Activated CD4-positive, alpha-beta T cell treated with anti-CD3 and anti-CD28 coated beads for 36 hours (primary cell): ENCODE measurements at regions not wholly inside any gene's neighbourhood (a gene's known extent, or its start where the extent isn't known, plus 50 kb on each side); places are given as distances from the start of the nearest gene placed in this dataset.

Experiments
- ATAC-seq: fragments of 200-7000 bp; cut with Tn5 transposase; one replicate; pipeline ENCODE4 v1.10.0; 2021; ENCODE audit warnings: mild to moderate bottlenecking, moderate library complexity
- CTCF ChIA-PET: fragments of 350-600 bp; sonication (Branson Sonifier 250); formaldehyde crosslinking; loops from one replicate; lab custom pipeline; 2021; ENCODE audit warnings: antibody characterized with exemption; lab: Charles Lee
- POLR2A ChIA-PET: fragments of 350-600 bp; sonication (Branson Sonifier 250); formaldehyde crosslinking; loops from one replicate; lab custom pipeline; 2021; ENCODE audit warnings: antibody characterized with exemption, inconsistent platforms; lab: Charles Lee
- DNase-seq: peaks from one replicate; pipeline ENCODE4 v3.0.0-alpha.2; 2020
- H3K27ac Mint-ChIP-seq: one replicate; pipeline ENCODE4 v1.8.0; 2021; ENCODE audit warnings: mixed read lengths
- H3K27me3 Mint-ChIP-seq: one replicate; pipeline ENCODE4 v1.8.0; 2021; ENCODE audit warnings: mixed read lengths
- H3K36me3 Mint-ChIP-seq: one replicate; pipeline ENCODE4 v1.8.0; 2021; ENCODE audit warnings: low read depth, mixed read lengths
- H3K4me1 Mint-ChIP-seq: one replicate; pipeline ENCODE4 v1.8.0; 2021; ENCODE audit warnings: mixed read lengths
- H3K4me3 Mint-ChIP-seq: one replicate; pipeline ENCODE4 v1.8.0; 2021; ENCODE audit warnings: mild to moderate bottlenecking, moderate library complexity, mixed read lengths
- H3K9me3 Mint-ChIP-seq: one replicate; pipeline ENCODE4 v1.8.0; 2021; ENCODE audit warnings: low read depth, mixed read lengths
- intact Hi-C, 2 experiments: fragments of 100-400 bp; cut with DNase I in 1 of 2; cut with micrococcal nuclease in 1 of 2; formaldehyde crosslinking; loops; one replicate each; pipeline versions ENCODE4 v1.14.2 to v1.15.1; 2022 to 2024; cut with DNase I, micrococcal nuclease

- Mint-ChIP-seq H3K4me1 (no peaks in the 10 kb centered on the region), H3K27me3 (no peaks in the 10 kb centered on the region), H3K27ac (no peak overlapping the region), H3K36me3 (no peaks in the 10 kb centered on the region), H3K9me3 (no peaks in the 10 kb centered on the region), H3K4me3 (no peak overlapping the region)
- intact Hi-C loops = no loop called here
- POLR2A ChIA-PET = no interaction called here
- DNase-seq (no peak), ATAC-seq (no peak)
- CTCF ChIA-PET = interaction anchor here (0.7 to 1.1 kb wide), 2 partner anchors 115 to 267 kb away, joined by 3 read pairs; no protein-coding TSS in a partner anchor
Observed at GRCh38 chr2:234231460-234231859, 181.0 kb downstream of the SPP2 start.

GRCh38 chr2:234219046-234219310 is 168.5 kb downstream of the SPP2 start:
- intact Hi-C loops = no loop called here
- POLR2A ChIA-PET = no interaction called here
- H3K27ac Mint-ChIP-seq = no peak overlapping the region

GRCh38 chr2:234218266-234219045 is 168.0 kb downstream of the SPP2 start:
- no peak for ATAC-seq
- H3K36me3 Mint-ChIP-seq = no peaks in the 10 kb centered on the region

More at GRCh38 chr2:234219046-234219310, 168.5 kb downstream of the SPP2 start:
- Mint-ChIP-seq H3K27me3 (no peaks in the 10 kb centered on the region), H3K9me3 (no peaks in the 10 kb centered on the region), H3K36me3 (no peaks in the 10 kb centered on the region), H3K4me1 (peaks cover 30% of the 10 kb centered on the region), H3K4me3 (no peak overlapping the region)
- CTCF ChIA-PET = interaction anchor here (0.6 to 0.7 kb wide), 2 partner anchors 277 to 782 kb away, joined by 3 read pairs; no protein-coding TSS in a partner anchor
- ATAC-seq = no peak
- no peak for DNase-seq

GRCh38 chr2:234212534-234212933 is 162.0 kb downstream of the SPP2 start:
- Mint-ChIP-seq H3K9me3 (no peaks in the 10 kb centered on the region), H3K4me1 (peaks cover 16% of the 10 kb centered on the region), H3K27me3 (no peaks in the 10 kb centered on the region), H3K27ac (no peak overlapping the region), H3K4me3 (no peak overlapping the region), H3K36me3 (no peaks in the 10 kb centered on the region)
- POLR2A ChIA-PET = no interaction called here
- CTCF ChIA-PET = no interaction called here
- intact Hi-C loops = no loop called here
- no peak for DNase-seq
- ATAC-seq = no peak

More at GRCh38 chr2:234218266-234219045, 168.0 kb downstream of the SPP2 start:
- CTCF ChIA-PET = interaction anchor here (0.6 to 1.3 kb wide), 3 partner anchors 24 to 783 kb away, joined by 3 read pairs; no protein-coding TSS in a partner anchor
- peaks cover 30% of the 10 kb centered on the region for H3K4me1 Mint-ChIP-seq
- intact Hi-C loops = no loop called here
- H3K9me3 Mint-ChIP-seq = no peaks in the 10 kb centered on the region
- H3K4me3 Mint-ChIP-seq = no peak overlapping the region
- no peak for DNase-seq
- H3K27me3 Mint-ChIP-seq = no peaks in the 10 kb centered on the region
- POLR2A ChIA-PET = no interaction called here
- peak overlapping the region; percentile 51 for H3K27ac Mint-ChIP-seq

GRCh38 chr2:234211797-234212196 is 161.3 kb downstream of the SPP2 start:
- no peak overlapping the region for H3K27ac Mint-ChIP-seq
- peaks cover 1% of the 10 kb centered on the region for H3K9me3 Mint-ChIP-seq
- no peaks in the 10 kb centered on the region for H3K36me3 Mint-ChIP-seq
- no peak overlapping the region for H3K4me3 Mint-ChIP-seq
- H3K27me3 Mint-ChIP-seq = no peaks in the 10 kb centered on the region
- DNase-seq (no peak), ATAC-seq (no peak)
- ChIA-PET POLR2A (no interaction called here), CTCF (no interaction called here)
- peaks cover 9% of the 10 kb centered on the region for H3K4me1 Mint-ChIP-seq
- intact Hi-C loops = no loop called here

GRCh38 chr2:234206738-234207137 is 156.2 kb downstream of the SPP2 start:
- intact Hi-C loops = no loop called here
- Mint-ChIP-seq H3K36me3 (peaks cover 1% of the 10 kb centered on the region), H3K4me3 (no peak overlapping the region), H3K9me3 (peaks cover 8% of the 10 kb centered on the region), H3K27me3 (no peaks in the 10 kb centered on the region), H3K4me1 (peaks cover 7% of the 10 kb centered on the region), H3K27ac (no peak overlapping the region)
- DNase-seq = no peak
- no peak for ATAC-seq
- ChIA-PET POLR2A (no interaction called here), CTCF (interaction anchor here (0.6 kb wide), 1 partner anchor 333 kb away, joined by 3 read pairs; no protein-coding TSS in a partner anchor)

- ChIA-PET POLR2A (no interaction called here), CTCF (no interaction called here)
- H3K36me3 Mint-ChIP-seq = peaks cover 1% of the 10 kb centered on the region
- DNase-seq (no peak), ATAC-seq (no peak)
- intact Hi-C loops = no loop called here
- no peak overlapping the region for H3K27ac Mint-ChIP-seq
- H3K4me1 Mint-ChIP-seq = peaks cover 7% of the 10 kb centered on the region
- H3K4me3 Mint-ChIP-seq = no peak overlapping the region
- peaks cover 8% of the 10 kb centered on the region for H3K9me3 Mint-ChIP-seq
- no peaks in the 10 kb centered on the region for H3K27me3 Mint-ChIP-seq
Observed at GRCh38 chr2:234204480-234204879, 154.0 kb downstream of the SPP2 start.

- H3K4me3 Mint-ChIP-seq = no peak overlapping the region
- peak; percentile 73 for ATAC-seq
- peaks cover 7% of the 10 kb centered on the region for H3K4me1 Mint-ChIP-seq
- ChIA-PET CTCF (no interaction called here), POLR2A (interaction anchor here (0.6 kb wide), 2 partner anchors 106 to 1308 kb away, joined by 3 read pairs; no protein-coding TSS in a partner anchor)
- peak overlapping the region; percentile 2 for H3K27ac Mint-ChIP-seq
- peak; percentile 35 for DNase-seq
- H3K27me3 Mint-ChIP-seq = no peaks in the 10 kb centered on the region
- intact Hi-C loops = no loop called here
- H3K9me3 Mint-ChIP-seq = peaks cover 8% of the 10 kb centered on the region
- peaks cover 1% of the 10 kb centered on the region for H3K36me3 Mint-ChIP-seq
Observed at GRCh38 chr2:234203135-234203984, 152.9 kb downstream of the SPP2 start.

- Mint-ChIP-seq H3K4me1 (peaks cover 7% of the 10 kb centered on the region), H3K9me3 (peaks cover 8% of the 10 kb centered on the region), H3K27ac (no peak overlapping the region), H3K36me3 (peaks cover 1% of the 10 kb centered on the region), H3K27me3 (no peaks in the 10 kb centered on the region), H3K4me3 (no peak overlapping the region)
- ATAC-seq (no peak), DNase-seq (no peak)
- CTCF ChIA-PET = interaction anchor here (0.8 kb wide), 1 partner anchor 135 kb away, joined by 4 read pairs; no protein-coding TSS in a partner anchor
- POLR2A ChIA-PET = interaction anchor here (0.6 kb wide), 1 partner anchor 107 kb away, joined by 3 read pairs; no protein-coding TSS in a partner anchor
- intact Hi-C loops = no loop called here
Observed at GRCh38 chr2:234202601-234203000, 152.1 kb downstream of the SPP2 start.

GRCh38 chr2:234199996-234200395 is 149.5 kb downstream of the SPP2 start:
- Mint-ChIP-seq H3K36me3 (peaks cover 1% of the 10 kb centered on the region), H3K4me1 (peaks cover 7% of the 10 kb centered on the region), H3K4me3 (no peak overlapping the region), H3K27me3 (no peaks in the 10 kb centered on the region), H3K9me3 (peaks cover 5% of the 10 kb centered on the region), H3K27ac (no peak overlapping the region)
- ChIA-PET CTCF (no interaction called here), POLR2A (no interaction called here)
- no peak for ATAC-seq
- no peak for DNase-seq
- intact Hi-C loops = no loop called here

- CTCF ChIA-PET = no interaction called here
- intact Hi-C loops = no loop called here
- POLR2A ChIA-PET = no interaction called here
- no peaks in the 10 kb centered on the region for H3K36me3 Mint-ChIP-seq
- ATAC-seq (no peak), DNase-seq (no peak)
- peaks cover 5% of the 10 kb centered on the region for H3K9me3 Mint-ChIP-seq
- H3K27me3 Mint-ChIP-seq = no peaks in the 10 kb centered on the region
- H3K27ac Mint-ChIP-seq = no peak overlapping the region
- H3K4me1 Mint-ChIP-seq = peaks cover 7% of the 10 kb centered on the region
- no peak overlapping the region for H3K4me3 Mint-ChIP-seq
Observed at GRCh38 chr2:234198976-234199375, 148.5 kb downstream of the SPP2 start.
